Epithelial cell of esophagus (primary cell): ENCODE measurements at regions not wholly inside any gene's neighbourhood (a gene's known extent, or its start where the extent isn't known, plus 50 kb on each side); places are given as distances from the start of the nearest gene placed in this dataset.
A peak's percentile ranks its signal among the peaks of the same experiment; 100 is the strongest.

Source experiments
- DNase-seq: peaks from one replicate; pipeline ENCODE4 v3.0.0; 2010; ENCODE audit warnings: low read depth
- H3K4me3 ChIP-seq: 2 replicates; pipeline ENCODE4 v1.5.1; 2011; ENCODE audit warnings: mild to moderate bottlenecking, low read length, control low read depth
- CTCF ChIP-seq: IDR thresholded peaks from 2 replicates; pipeline ENCODE4 v1.5.1; 2011; ENCODE audit warnings: low read depth, mild to moderate bottlenecking, low read length, control low read depth, inconsistent platforms; ENCODE audit not compliant: insufficient read depth; ENCODE audit errors: missing control alignments

- no peak for TF ChIP-seq CTCF
- DNase-seq = no peak
- H3K4me3 ChIP-seq = no peak overlapping the region
Measured at GRCh38 chr18:68219872-68220271, 495.0 kb downstream of the TMX3 start.

- no peak for TF ChIP-seq CTCF
- no peak overlapping the region for H3K4me3 ChIP-seq
- no peak for DNase-seq
Measured at GRCh38 chr18:68219274-68219673, 495.6 kb downstream of the TMX3 start.

GRCh38 chr18:68215931-68216330 lies 499.0 kb downstream of the TMX3 start:
- no peak overlapping the region for H3K4me3 ChIP-seq
- peak; percentile 77 for DNase-seq
- TF ChIP-seq CTCF = no peak

- DNase-seq = no peak
- TF ChIP-seq CTCF = no peak
- H3K4me3 ChIP-seq = no peak overlapping the region
Measured at GRCh38 chr18:68186039-68186438, 528.9 kb downstream of the TMX3 start.

GRCh38 chr18:68181956-68182355 lies 533.0 kb downstream of the TMX3 start:
- DNase-seq = no peak

GRCh38 chr18:68179811-68180210 lies 535.1 kb downstream of the TMX3 start:
- no peak overlapping the region for H3K4me3 ChIP-seq
- TF ChIP-seq CTCF = no peak
- no peak for DNase-seq

More at GRCh38 chr18:68181956-68182355, 533.0 kb downstream of the TMX3 start:
- no peak for TF ChIP-seq CTCF
- H3K4me3 ChIP-seq = no peak overlapping the region

GRCh38 chr18:68178921-68179320 lies 536.0 kb downstream of the TMX3 start:
- no peak overlapping the region for H3K4me3 ChIP-seq
- DNase-seq = no peak
- TF ChIP-seq CTCF = no peak
